GM19351 (cell line): ENCODE measurements at regions not wholly inside any gene's neighbourhood (a gene's known extent, or its start where the extent isn't known, plus 50 kb on each side); places are given as distances from the start of the nearest gene placed in this dataset.

ENCODE experiments used
- ATAC-seq: cut with Tn5 transposase; IDR thresholded peaks from one replicate; pipeline ENCODE4 v1.9.1; 2021; ENCODE audit warnings: mild to moderate bottlenecking, moderate library complexity; ENCODE audit not compliant: unreplicated experiment

DNA sequence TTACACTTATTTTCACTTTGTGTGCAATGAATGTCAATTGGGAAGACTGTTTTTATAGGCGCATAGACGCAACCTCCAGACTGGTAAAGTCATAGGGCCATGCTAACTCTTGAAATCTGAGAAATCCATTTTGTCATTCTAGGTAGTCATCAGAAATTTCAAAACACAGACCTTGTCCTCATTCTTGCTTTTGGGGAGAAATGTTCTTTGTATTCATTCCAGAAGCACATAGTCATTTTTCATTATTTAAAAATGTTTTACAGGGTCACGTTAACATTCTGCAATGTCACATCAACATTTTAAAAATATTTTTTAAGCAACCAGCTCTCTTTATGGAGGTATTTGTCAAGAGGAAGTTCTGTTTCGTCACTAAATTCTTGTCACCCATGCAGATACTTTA, 898.4 kb downstream of the PDCD6IP start:
- no peak for ATAC-seq

DNA sequence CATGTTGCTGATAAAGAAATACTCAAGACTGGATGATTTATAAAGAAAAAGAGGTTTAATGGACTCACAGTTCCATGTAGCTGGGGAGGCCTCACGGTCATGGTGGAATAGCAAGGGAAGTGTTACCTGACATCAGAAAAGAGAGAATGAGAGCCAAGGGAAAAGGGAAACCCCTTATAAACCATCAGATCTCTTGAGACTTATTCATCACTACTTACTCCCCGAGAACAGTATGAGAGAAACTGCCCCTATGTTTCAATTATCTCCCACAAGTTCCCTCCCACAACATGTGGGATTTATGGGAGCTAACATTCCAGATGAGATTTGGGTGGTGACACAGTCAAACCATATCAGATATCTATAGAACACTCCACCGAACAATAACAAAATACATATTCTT, 904.6 kb downstream of the PDCD6IP start:
- no peak for ATAC-seq

DNA sequence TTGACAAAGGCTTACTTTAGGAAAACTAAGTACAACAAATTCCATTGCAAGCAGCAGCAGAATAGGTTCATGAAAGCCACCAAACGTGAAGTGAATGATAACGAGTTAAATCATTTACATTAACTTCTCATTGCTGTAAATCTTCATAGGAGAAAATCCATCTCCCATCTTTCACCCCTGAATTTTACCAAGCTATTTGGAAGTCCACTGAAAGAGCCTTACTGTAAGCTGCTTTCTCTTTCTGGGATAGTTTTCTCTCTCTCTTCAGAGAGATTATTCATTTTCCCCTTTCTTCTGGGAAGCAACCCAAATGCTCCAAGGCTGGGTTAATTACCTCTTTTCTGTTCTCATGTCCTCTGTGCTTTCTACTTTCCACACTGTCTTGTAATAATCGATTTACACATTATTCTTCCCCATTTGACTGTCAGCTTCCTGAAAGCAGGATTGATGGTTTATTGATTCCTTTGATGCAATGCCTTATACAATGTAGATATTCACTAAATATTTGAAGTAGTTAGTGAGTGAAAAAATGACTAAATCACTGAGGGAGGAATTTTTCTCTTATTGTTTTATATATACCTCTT, 914.3 kb upstream of the ARPP21 start:
- ATAC-seq = no peak

DNA sequence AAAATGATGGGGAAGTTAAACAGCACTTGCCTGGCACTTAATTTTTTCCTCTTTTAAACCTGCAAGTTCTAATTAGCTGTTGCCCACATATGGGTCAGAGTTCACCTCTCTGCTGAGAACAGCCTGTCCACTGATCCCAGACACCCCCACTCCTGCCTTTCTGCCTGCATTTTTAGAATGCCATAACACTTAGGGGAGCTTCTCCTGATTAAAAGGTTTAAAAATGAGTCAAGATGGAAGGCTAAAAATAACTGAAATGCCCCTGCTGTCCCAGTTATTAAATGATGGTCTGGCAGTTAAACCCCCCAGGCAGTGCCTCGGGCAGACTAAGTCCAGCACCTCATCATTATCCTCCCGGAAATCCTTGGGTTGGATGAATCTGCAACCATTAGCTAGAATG, 913.6 kb upstream of the ARPP21 start:
- ATAC-seq = no peak

DNA sequence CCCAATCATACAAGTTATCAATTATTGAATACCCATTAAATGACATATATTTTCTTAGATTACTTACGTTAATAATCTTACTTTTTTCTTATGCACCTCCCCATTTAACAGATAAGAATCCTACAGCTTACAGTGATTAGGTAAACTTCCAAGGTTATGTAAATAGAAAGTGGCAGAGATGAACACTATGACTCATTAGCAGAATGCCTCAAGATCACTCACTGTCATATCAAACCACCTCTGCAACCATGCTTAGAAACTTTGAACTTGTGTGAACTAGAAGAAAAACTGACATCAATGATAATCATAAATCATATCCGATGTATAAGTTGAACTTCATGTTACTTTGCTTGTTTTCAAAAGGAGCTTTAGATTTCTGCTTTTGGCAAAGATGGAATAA, 911.6 kb upstream of the ARPP21 start:
- no peak for ATAC-seq

DNA sequence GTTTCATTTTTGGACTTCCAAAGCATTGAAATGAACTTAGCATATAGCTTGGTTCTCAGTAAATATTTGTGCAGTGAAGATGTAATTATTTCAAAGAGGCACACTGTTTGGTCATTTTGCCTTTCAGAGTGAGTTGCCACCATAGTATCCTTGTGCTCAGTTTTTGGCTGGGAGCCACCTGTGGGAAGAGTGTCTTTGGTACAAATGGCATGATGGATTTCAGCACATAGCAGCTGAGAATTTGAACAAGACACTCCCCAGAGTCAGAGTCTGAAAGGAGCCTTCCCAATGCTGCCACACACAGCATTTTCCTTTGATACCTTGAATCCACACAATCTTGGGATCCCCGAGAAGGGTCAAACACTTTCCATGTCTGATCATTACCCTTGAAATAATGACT, 897.2 kb upstream of the ARPP21 start:
- no peak for ATAC-seq

DNA sequence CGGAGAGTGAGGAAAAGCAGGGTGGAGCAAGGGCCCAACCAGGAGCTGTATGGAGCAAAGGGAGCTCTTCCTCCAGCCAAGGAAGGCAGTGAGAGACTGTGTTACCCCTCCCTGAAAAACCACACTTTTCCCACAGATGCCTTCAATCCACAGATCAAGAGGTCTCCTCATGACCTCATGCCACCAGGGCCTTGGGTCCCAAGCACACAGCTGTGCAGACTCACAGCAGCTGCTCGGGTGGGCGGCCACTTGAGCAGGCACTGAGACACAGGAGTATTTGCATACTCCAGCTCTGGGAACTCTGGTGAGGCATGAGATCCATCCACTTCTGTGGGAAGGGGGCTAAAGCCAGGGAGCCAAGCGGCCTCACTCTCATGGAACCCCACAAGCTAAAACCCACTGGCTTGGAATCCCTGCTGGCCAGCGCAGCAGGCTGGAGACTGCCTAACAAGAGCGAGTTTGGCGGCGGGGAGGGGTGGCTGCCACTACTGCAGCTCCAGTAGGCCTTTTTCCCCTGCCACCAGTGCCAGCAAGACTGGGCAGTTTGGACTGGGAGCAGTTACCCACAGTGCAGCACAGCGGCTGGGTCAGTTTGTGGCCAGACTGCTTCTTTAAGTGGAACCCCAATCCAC, 880.6 kb upstream of the ARPP21 start:
- no peak for ATAC-seq

DNA sequence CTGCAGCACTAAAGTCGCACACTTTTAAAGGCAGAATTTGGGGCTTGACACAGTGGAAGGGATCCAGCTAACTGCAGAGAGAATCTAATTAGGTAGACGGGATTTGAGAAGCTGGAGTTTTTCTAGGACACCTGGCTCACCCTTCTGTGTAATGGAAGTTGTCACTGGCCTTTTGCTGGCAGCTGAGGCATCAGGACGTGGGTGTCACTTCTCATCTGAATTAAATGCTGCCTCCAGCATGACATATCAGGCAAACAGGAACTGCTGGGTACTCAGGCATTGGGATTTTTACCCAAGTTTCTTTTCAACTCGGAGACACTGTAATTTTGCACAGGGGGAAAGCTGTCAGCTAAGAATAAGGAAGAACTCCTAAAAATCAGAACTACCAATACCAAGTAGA, 861.9 kb upstream of the ARPP21 start:
- no peak for ATAC-seq

DNA sequence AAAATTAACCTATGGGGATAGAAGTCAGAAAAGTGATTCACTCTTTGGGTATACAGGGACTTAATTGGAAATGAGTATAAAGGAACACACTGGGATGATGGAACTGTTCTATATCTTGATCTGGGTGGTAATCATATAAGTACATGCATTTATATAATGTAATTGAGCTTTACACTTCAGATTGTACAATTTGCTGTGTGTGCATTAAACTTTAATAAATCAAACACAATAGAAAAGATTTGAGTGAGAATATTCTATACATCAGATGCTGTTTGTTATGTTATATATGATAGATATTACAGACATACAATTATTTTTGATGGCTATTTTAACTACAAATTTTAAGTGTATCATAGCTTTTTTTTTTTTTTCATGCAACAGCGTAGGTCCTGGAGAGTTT, 860.2 kb upstream of the ARPP21 start:
- ATAC-seq = no peak

DNA sequence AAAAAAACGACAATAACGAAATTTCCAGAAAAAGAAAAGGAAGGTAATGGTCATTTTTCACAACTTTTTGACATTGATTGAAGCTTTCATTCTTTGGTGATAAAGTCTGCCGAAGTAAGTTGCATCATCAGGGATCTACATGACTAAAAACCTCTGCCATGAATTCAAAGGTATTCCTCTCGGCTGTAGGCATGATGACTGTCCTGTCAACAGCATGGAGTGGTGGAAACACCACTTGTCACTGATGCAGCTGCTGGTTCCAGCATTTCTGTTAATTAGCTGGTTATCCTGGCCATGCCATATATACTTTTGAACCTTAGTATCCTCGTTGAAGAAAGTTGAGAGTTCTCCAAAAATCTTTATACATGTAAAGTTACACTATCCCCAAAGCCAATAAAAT, 859.0 kb upstream of the ARPP21 start:
- ATAC-seq = no peak

DNA sequence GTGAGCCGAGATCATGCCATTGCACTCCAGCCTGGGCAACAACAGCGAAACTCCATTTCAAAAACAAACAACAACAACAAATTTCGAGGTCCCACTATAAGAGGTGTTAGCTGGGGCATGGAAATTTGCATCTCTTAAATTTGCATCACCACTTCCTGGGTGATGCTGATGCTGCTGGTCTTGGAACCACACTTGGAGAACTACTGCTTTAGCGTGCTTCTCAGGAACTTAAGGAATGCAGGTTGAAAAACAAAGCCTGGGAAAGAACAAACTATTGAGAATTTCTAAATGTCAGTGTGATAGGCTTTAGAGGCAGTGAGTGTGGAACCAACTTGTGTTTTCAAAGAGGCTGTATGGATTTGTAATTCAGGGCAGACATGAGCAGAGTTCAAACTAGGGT, 858.4 kb upstream of the ARPP21 start:
- no peak for ATAC-seq

DNA sequence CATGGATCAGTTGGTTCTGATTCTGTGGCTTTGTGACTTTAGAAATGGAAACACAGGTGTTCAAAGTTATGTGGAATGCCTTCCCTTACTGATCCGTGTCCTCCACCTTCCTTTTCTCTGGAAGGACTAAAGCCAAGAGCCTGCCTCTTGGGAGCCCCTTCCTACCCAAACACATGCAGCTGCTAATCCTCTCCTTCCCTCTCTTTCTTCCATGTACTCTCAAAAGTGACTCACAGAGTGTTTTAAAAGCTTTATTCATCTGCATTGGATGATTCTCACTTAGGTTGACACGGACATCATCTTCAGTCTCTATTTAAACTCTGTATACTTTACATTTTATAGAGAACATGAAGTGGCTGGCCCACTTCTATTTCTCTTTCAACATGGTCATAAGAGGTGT, 856.5 kb upstream of the ARPP21 start:
- no peak for ATAC-seq

DNA sequence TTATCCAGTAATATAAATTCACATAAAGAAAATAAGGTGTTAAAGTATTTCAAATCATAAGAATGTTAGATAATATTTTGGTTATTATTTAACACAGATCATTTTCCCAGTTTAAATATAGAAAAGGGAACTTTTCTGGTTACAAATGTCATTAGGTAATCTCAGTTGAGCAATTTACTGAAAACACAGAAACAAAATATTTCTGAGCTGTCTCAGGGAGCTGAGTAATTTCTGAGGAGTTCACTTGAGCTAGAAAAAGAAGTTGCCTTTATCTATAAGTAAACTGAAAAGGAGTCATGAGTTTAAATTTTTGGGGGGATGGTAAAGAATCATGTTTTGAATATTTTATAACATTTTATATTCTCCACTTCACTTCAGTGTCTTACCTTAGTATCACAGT, 855.4 kb upstream of the ARPP21 start:
- no peak for ATAC-seq

DNA sequence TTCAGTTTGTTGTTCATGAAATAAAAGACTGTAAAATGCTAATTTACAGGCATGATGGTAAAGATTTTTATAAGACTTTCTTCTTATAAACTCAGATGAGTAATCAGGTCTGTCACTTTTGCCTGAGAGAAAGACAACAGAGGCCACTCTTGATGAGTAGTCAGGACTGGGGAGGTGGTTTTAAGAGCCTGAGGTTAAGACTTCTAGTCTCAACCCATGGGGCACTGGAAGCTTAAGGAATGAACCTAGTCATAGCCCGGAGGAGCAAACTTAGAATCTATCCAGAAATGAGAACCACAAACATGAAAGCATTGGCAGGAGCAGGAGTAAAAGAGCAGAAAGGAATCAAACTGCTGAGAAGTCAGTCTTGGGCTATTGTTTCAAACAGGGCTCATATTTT, 846.3 kb upstream of the ARPP21 start:
- no peak for ATAC-seq

DNA sequence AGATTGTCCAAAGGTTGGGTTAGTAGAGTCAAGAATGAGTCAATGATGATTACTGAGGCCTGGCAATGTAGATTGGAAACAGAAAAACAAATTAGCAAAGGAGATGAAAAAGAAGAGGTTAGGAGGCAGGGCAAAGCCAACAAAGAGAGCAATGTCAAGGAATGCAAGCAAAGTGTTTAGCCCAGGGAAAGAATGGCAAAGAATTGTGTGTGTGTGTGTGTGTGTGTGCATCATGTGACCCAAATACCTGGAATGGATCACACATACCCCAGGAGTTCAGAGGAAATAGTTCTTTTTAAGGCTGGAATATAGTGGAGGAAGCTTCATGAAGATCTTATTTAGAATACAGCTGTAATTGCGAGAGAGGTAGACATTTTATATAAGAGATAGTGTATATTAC, 831.7 kb upstream of the ARPP21 start:
- no peak for ATAC-seq

DNA sequence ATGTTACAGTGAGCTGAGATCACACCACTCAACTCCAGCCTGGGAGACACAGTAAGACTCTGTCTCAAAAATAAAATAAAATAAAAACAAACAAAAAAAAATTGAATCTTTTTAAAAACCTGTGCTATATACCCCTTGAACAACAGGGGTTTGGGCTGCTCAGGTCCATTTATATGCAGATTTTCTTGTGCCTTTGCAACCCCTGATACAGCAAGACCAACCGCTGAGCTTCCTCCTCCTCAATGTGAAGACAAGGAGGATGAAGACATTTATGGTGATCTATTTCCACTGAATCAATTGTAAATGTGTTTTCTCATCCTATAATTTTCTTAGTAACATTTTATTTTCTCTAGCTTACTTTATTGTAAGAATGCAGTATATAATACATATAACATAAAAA, 831.0 kb upstream of the ARPP21 start:
- no peak for ATAC-seq

DNA sequence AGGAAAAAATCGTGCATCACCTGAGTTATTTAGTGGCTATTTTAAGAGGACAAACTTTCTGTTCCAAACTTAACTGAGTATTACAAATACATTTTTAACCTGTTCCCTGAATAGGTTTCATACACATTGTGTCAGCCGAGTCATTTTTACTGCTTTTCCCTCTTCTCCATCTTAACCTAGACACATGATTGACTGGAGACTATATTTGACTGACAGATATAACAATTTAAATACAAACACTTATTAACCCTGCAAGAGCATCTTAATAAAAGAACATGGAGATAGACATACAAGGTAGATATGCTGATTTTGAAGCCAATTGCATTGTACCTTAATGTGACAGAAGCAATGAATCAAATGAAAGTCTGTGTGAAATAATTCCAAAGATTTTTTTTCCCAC, 810.5 kb upstream of the ARPP21 start:
- ATAC-seq = no peak

DNA sequence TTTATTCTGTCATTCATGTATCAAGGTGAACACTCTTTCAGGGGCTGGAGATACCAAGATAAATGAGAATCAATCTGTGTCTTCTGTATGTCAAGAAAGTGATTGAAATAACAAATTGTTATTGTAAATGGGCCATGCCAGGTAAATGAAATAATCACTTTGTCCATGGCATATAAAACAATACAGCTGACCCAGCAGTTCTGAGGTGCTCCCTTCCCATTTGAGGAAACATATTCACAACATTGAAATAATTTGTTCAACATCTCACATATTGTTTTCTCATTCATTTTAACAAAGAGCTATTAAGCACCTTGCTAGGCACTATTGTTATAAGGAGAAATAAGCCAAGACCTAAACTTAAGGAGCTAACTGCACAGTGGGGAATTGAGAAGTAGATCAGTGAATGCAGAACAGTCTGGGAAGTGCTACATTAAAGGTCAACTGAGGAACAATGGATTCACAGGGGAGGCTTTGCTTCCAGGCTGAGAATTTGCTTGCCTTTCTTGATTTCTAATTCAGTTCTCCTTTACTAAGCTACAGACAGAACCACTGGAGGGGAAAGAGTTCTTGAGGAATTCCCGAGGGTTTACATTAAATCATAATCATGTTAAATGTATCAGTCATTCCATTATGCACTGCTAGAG, 806.3 kb upstream of the ARPP21 start:
- no peak for ATAC-seq

DNA sequence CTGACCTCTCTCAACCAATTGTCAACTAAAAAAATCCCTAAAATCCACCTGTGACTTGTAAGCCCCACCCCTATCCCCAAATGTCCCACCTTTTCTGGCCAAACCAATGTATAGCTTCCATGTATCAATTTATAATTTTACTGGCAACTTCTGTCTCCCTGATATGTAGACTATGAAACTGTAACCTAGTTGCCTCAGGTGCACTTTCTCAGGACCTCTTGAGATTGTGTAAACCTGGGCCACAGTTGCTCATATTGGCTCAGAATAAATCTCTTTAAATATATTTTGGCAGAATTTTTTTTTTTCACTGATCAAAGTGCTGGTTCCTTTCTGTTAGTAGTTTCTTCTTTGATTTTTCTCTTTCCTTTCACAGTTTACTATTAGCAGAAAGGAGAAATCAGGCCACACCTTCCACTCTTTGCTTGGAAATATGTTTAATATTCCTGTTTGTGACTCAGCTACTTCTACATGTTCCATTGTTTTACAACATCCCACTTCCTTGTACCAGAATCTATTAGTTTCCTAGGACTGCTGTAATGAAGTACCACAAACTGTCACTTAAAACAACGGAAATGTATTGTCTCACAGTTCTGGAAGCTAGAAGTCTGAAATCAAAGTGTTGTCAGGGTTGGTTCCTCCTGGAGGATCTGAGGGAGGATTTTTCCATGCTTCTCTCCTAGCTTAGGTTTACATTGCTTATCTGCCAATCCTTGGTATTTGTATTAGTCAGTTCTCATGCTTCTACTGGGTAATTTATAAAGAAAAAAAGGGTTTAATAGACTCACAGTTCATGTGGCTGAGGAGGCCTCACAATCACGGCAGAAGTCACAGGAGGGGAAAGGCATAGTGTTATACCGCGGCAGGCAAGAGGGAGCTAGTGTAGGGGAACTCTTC, 801.2 kb upstream of the ARPP21 start:
- ATAC-seq = no peak

DNA sequence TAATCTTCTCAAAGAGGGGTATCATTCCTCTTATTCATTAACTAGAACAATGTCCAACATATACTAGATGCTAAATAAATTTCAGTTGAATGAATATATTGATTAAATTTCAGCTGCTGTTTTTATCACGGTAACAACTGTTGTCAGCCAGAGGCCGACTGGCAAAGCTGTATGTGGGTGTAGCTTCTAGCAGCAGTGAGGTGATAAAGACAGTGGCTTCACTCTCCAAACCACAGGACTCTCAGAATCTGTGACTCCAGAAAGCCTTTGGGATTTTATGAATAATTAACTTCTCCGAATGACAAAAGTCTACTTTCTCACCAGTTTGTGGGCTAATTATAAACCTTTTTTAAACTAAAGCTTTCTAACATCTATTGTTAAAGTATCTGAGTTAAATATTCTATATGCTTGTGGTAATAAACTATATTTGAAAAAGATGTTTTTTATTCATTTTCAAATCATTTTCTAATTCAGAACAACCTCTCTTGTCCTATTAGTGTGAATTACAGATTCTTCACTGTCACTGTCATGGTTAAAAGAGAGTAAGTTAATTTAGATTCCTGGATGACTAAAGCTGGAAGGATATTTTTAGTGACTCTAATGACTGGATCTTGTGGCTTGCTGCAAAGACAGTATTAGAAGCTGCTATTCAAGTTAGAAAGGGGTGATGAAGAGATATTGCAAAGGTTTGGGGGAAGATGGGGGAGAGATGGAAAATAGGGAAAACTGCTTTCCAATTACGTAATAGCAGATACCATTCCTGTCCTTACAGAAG, 796.4 kb upstream of the ARPP21 start:
- ATAC-seq = no peak

DNA sequence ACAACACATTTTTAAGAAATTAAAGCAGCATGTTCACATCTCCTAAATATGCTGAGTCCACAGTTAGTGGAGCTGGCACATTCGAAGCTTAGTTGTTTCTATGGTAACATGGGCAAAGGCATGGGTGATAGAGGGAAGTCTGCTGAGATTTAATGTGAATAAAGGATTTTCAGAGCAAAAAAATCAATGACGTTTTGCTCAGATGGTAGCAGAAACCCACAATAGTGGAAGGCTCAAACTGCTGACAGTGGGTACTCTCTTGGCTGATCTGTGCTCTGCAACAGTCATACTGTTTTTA, 795.1 kb upstream of the ARPP21 start:
- no peak for ATAC-seq
